ENCODE measurements at regions not wholly inside any gene's neighbourhood (a gene's known extent, or its start where the extent isn't known, plus 50 kb on each side); places are given as distances from the start of the nearest gene placed in this dataset.
"Not testable (repeated sequence)": the region's sequence is repeated elsewhere in the genome, so short reads cannot be mapped to it uniquely, and the experiment has no call there.

- not testable (repeated sequence) for H3K9me2 ChIP-seq (replicated peaks; ENCODE audit: insufficient read depth); H3K4me1 ChIP-seq (ENCODE audit: insufficient read depth); H2AFZ ChIP-seq; H3K4me2 ChIP-seq; H3K9me3 ChIP-seq (ENCODE audit: low read depth); H3K36me3 ChIP-seq (replicated peaks; ENCODE audit: insufficient read depth, low read depth); H3K27me3 ChIP-seq; H3K27ac ChIP-seq; DNase-seq (ENCODE audit: low spot score); H3K79me2 ChIP-seq; H3K4me3 ChIP-seq; H4K20me1 ChIP-seq (ENCODE audit: insufficient read depth, poor library complexity, severe bottlenecking)
- 78% methylated on average over 2 of the region's 2 CpGs for WGBS (ENCODE audit: low lambda C conversion rate, missing lambda C conversion rate)
Observed at GRCh38 chr10:38292560-38292959, 198.4 kb downstream of the ZNF37A start.

GRCh38 chr10:38310111-38310510, 216.0 kb downstream of the ZNF37A start:
- not testable (repeated sequence) for H4K20me1 ChIP-seq (ENCODE audit: insufficient read depth, poor library complexity, severe bottlenecking)
- 72% methylated on average over 5 of the region's 5 CpGs for WGBS (ENCODE audit: low lambda C conversion rate, missing lambda C conversion rate)

GRCh38 chr10:38315090-38315805, 221.1 kb downstream of the ZNF37A start:
- H3K4me2 ChIP-seq; H3K27me3 ChIP-seq; H3K4me3 ChIP-seq; H3K79me2 ChIP-seq; H3K4me1 ChIP-seq (ENCODE audit: insufficient read depth); DNase-seq (ENCODE audit: low spot score); H3K9me3 ChIP-seq (ENCODE audit: low read depth); H3K27ac ChIP-seq; H3K36me3 ChIP-seq (replicated peaks; ENCODE audit: insufficient read depth, low read depth); H3K9me2 ChIP-seq (replicated peaks; ENCODE audit: insufficient read depth); H4K20me1 ChIP-seq (ENCODE audit: insufficient read depth, poor library complexity, severe bottlenecking); H2AFZ ChIP-seq: not testable (repeated sequence)
- 71% methylated on average over 4 of the region's 4 CpGs for WGBS (ENCODE audit: low lambda C conversion rate, missing lambda C conversion rate)

More at GRCh38 chr10:38310111-38310510, 216.0 kb downstream of the ZNF37A start:
- H3K27me3 ChIP-seq; H3K27ac ChIP-seq; H3K36me3 ChIP-seq (replicated peaks; ENCODE audit: insufficient read depth, low read depth); H3K4me3 ChIP-seq; H2AFZ ChIP-seq; H3K4me1 ChIP-seq (ENCODE audit: insufficient read depth); H3K9me3 ChIP-seq (ENCODE audit: low read depth); DNase-seq (ENCODE audit: low spot score); H3K9me2 ChIP-seq (replicated peaks; ENCODE audit: insufficient read depth); H3K4me2 ChIP-seq; H3K79me2 ChIP-seq: not testable (repeated sequence)

- H3K9me3 ChIP-seq (ENCODE audit: low read depth); H3K27me3 ChIP-seq; H3K36me3 ChIP-seq (replicated peaks; ENCODE audit: insufficient read depth, low read depth); H4K20me1 ChIP-seq (ENCODE audit: insufficient read depth, poor library complexity, severe bottlenecking); H3K4me1 ChIP-seq (ENCODE audit: insufficient read depth); H3K4me3 ChIP-seq; DNase-seq (ENCODE audit: low spot score); H3K4me2 ChIP-seq; H3K79me2 ChIP-seq; H2AFZ ChIP-seq; H3K9me2 ChIP-seq (replicated peaks; ENCODE audit: insufficient read depth); H3K27ac ChIP-seq: not testable (repeated sequence)
- WGBS (ENCODE audit: low lambda C conversion rate, missing lambda C conversion rate) = 80% methylated on average over 8 of the region's 8 CpGs
Observed at GRCh38 chr10:38321393-38321792, 227.3 kb downstream of the ZNF37A start.

GRCh38 chr10:38330306-38330705, 236.2 kb downstream of the ZNF37A start:
- H3K9me2 ChIP-seq (replicated peaks; ENCODE audit: insufficient read depth); H4K20me1 ChIP-seq (ENCODE audit: insufficient read depth, poor library complexity, severe bottlenecking); H3K36me3 ChIP-seq (replicated peaks; ENCODE audit: insufficient read depth, low read depth); H3K4me3 ChIP-seq; DNase-seq (ENCODE audit: low spot score); H3K4me2 ChIP-seq; H3K9me3 ChIP-seq (ENCODE audit: low read depth); H3K27ac ChIP-seq; H3K79me2 ChIP-seq; H3K27me3 ChIP-seq; H2AFZ ChIP-seq; H3K4me1 ChIP-seq (ENCODE audit: insufficient read depth): not testable (repeated sequence)
- WGBS (ENCODE audit: low lambda C conversion rate, missing lambda C conversion rate) = 61% methylated on average over 2 of the region's 2 CpGs

- H3K9me3 ChIP-seq (ENCODE audit: low read depth); H3K4me1 ChIP-seq (ENCODE audit: insufficient read depth); DNase-seq (ENCODE audit: low spot score); H3K4me2 ChIP-seq; H3K27ac ChIP-seq; H4K20me1 ChIP-seq (ENCODE audit: insufficient read depth, poor library complexity, severe bottlenecking); H3K27me3 ChIP-seq; H3K79me2 ChIP-seq; H3K9me2 ChIP-seq (replicated peaks; ENCODE audit: insufficient read depth); H2AFZ ChIP-seq; H3K36me3 ChIP-seq (replicated peaks; ENCODE audit: insufficient read depth, low read depth); H3K4me3 ChIP-seq: not testable (repeated sequence)
- 61% methylated on average over 2 of the region's 2 CpGs for WGBS (ENCODE audit: low lambda C conversion rate, missing lambda C conversion rate)
Observed at GRCh38 chr10:38331106-38331505, 237.0 kb downstream of the ZNF37A start.

DNA sequence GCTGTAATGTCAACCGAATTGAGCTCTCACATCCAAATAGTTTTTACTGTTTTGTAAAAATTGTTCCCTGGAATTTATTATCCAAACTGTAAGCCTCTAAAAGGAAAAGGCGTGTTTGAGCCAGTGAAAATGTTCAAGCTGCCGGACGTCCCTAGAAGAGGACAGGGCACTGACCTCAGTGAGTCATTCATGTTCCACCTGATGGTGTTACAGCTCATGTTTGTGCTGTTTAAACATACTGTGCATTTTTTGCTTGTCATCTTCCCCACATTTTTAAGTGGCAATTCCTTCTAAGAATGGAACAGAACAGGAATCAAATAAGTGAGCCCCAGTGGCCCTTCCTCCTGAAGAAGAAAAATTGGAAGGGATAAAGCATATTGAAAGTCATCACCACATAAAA, 239.6 kb downstream of the ZNF37A start:
- WGBS (ENCODE audit: low lambda C conversion rate, missing lambda C conversion rate) = 69% methylated on average over 4 of the region's 4 CpGs
- not testable (repeated sequence) for H3K9me3 ChIP-seq (ENCODE audit: low read depth); H3K4me2 ChIP-seq; H4K20me1 ChIP-seq (ENCODE audit: insufficient read depth, poor library complexity, severe bottlenecking); H3K4me1 ChIP-seq (ENCODE audit: insufficient read depth); H3K27me3 ChIP-seq; H3K27ac ChIP-seq; H3K79me2 ChIP-seq; H2AFZ ChIP-seq; H3K36me3 ChIP-seq (replicated peaks; ENCODE audit: insufficient read depth, low read depth); H3K4me3 ChIP-seq; DNase-seq (ENCODE audit: low spot score); H3K9me2 ChIP-seq (replicated peaks; ENCODE audit: insufficient read depth)

DNA sequence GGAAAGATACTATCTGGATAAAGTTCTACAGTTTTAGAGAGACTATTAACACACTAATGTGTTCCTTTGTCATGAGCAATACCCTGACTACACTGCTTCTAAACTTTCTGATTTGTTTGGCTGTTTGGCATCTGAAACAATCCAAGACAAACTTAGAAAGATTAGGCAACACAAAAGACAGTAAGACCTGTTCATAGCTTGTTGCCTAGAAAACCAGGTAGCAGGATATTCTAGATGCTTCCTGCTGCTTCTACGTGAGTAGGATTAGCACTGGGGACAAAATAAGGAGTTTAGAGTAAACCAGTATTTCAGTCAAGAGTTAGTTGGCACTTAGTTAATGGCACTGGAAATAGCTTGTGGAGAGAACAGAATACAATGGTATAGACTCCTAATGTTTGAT, 256.5 kb downstream of the ZNF37A start:
- H3K4me2 ChIP-seq; DNase-seq (ENCODE audit: low spot score); H3K4me3 ChIP-seq; H4K20me1 ChIP-seq (ENCODE audit: insufficient read depth, poor library complexity, severe bottlenecking); H3K9me2 ChIP-seq (replicated peaks; ENCODE audit: insufficient read depth); H3K27me3 ChIP-seq; H3K36me3 ChIP-seq (replicated peaks; ENCODE audit: insufficient read depth, low read depth); H2AFZ ChIP-seq; H3K4me1 ChIP-seq (ENCODE audit: insufficient read depth); H3K27ac ChIP-seq; H3K79me2 ChIP-seq; H3K9me3 ChIP-seq (ENCODE audit: low read depth): not testable (repeated sequence)
- WGBS (ENCODE audit: low lambda C conversion rate, missing lambda C conversion rate) = 54% methylated on average over 1 of the region's 1 CpG

- H2AFZ ChIP-seq; H3K27me3 ChIP-seq; H3K9me2 ChIP-seq (replicated peaks; ENCODE audit: insufficient read depth); H3K79me2 ChIP-seq; H3K4me2 ChIP-seq; DNase-seq (ENCODE audit: low spot score); H4K20me1 ChIP-seq (ENCODE audit: insufficient read depth, poor library complexity, severe bottlenecking); H3K4me3 ChIP-seq; H3K36me3 ChIP-seq (replicated peaks; ENCODE audit: insufficient read depth, low read depth); H3K4me1 ChIP-seq (ENCODE audit: insufficient read depth); H3K27ac ChIP-seq; H3K9me3 ChIP-seq (ENCODE audit: low read depth): not testable (repeated sequence)
- WGBS (ENCODE audit: low lambda C conversion rate, missing lambda C conversion rate) = 28% methylated on average over 3 of the region's 3 CpGs
Observed at GRCh38 chr10:38354410-38354809, 260.3 kb downstream of the ZNF37A start.

All from hepatocyte (in vitro differentiated cells).